WTC11 (cell line): ENCODE measurements at regions not wholly inside any gene's neighbourhood (a gene's known extent, or its start where the extent isn't known, plus 50 kb on each side); places are given as distances from the start of the nearest gene placed in this dataset.

Source experiments
- ATF1 ChIP-seq: sonication (generic); formaldehyde crosslinking; IDR thresholded peaks from 2 replicates; pipeline ENCODE4 v1.8.1; 2023; ENCODE audit warnings: mild to moderate bottlenecking, moderate library complexity, missing genetic modification reagents
- EMX1 ChIP-seq: fragments of 250-450 bp; sonication (Bioruptor Pico); IDR thresholded peaks from 2 replicates; pipeline ENCODE4 v1.8.0; 2021; ENCODE audit warnings: mild to moderate bottlenecking
- ETV6 ChIP-seq: sonication (generic); formaldehyde crosslinking; IDR thresholded peaks from 2 replicates; pipeline ENCODE4 v1.8.1; 2022; ENCODE audit warnings: mild to moderate bottlenecking, missing genetic modification reagents
- NR2C2 ChIP-seq: sonication (generic); formaldehyde crosslinking; IDR thresholded peaks from 2 replicates; pipeline ENCODE4 v1.8.0; 2022; ENCODE audit warnings: mild to moderate bottlenecking, missing genetic modification reagents
- SP1 ChIP-seq: sonication (generic); formaldehyde crosslinking; conservative IDR thresholded peaks from 2 replicates; pipeline ENCODE4 v1.8.1; 2022; ENCODE audit warnings: missing genetic modification reagents
- TEAD1 ChIP-seq: sonication (generic); formaldehyde crosslinking; IDR thresholded peaks from 2 replicates; pipeline ENCODE4 v1.8.0; 2022; ENCODE audit warnings: mild to moderate bottlenecking, missing genetic modification reagents
- ZNF232 ChIP-seq: sonication (generic); formaldehyde crosslinking; IDR thresholded peaks from 2 replicates; pipeline ENCODE4 v1.8.0; 2022; ENCODE audit warnings: mild to moderate bottlenecking, missing genetic modification reagents
- ZNF423 ChIP-seq: fragments of 250-450 bp; sonication (Bioruptor Pico); IDR thresholded peaks from 2 replicates; pipeline ENCODE4 v2.1.2; 2022; ENCODE audit warnings: mild to moderate bottlenecking, moderate library complexity
- TF ChIP-seq, protein P1 (sequence below): sonication (generic); formaldehyde crosslinking; conservative IDR thresholded peaks from 2 replicates; pipeline ENCODE4 v1.8.1; 2022; ENCODE audit warnings: mild to moderate bottlenecking, missing genetic modification reagents
- TF ChIP-seq, protein P2 (sequence below): fragments of 200-600 bp; IDR thresholded peaks from 2 replicates; pipeline ENCODE4 v1.8.0; 2022; ENCODE audit warnings: antibody characterized with exemption
- TF ChIP-seq, protein P3 (sequence below): sonication (generic); formaldehyde crosslinking; IDR thresholded peaks from 2 replicates; pipeline ENCODE4 v1.8.1; 2022; ENCODE audit warnings: mild to moderate bottlenecking, missing genetic modification reagents, moderate library complexity, borderline replicate concordance
- TF ChIP-seq, protein P4 (sequence below): sonication (generic); formaldehyde crosslinking; IDR thresholded peaks from 2 replicates; pipeline ENCODE4 v1.8.0; 2022; ENCODE audit warnings: mild to moderate bottlenecking, missing genetic modification reagents

DNA sequence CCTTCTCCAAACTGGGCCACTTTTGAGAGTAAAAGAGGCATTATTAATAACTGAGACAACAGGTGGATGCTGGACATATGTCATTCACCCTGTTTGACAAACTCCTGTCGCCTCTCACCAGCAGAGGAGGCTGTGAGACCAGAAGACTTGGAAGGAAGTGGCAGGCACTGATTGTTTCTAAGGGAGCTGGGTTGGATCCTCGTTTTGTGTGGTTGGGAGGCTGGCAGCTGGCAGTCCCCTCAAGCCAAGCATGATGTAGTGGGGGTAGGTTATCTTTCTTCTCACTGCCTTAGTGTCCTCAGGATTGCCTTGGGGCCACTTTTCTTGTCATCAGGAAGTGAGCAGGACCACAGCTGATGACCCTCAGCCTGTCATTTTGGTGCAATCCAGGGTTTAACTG lies 86.5 kb upstream of the KCNJ15 start:
- TF ChIP-seq ZNF423 (CRISPR knock-in tag) (no peak), EMX1 (CRISPR knock-in tag) (no peak), TEAD1 (no peak), SP1 (CRISPR knock-in tag) (no peak), ETV6 (CRISPR knock-in tag) (no peak), NR2C2 (no peak), ATF1 (CRISPR knock-in tag) (no peak), ZNF232 (CRISPR knock-in tag) (no peak)
- TF ChIP-seq, protein P1, sequence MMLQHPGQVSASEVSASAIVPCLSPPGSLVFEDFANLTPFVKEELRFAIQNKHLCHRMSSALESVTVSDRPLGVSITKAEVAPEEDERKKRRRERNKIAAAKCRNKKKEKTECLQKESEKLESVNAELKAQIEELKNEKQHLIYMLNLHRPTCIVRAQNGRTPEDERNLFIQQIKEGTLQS (CRISPR knock-in tag) = no peak
- TF ChIP-seq, protein P2, sequence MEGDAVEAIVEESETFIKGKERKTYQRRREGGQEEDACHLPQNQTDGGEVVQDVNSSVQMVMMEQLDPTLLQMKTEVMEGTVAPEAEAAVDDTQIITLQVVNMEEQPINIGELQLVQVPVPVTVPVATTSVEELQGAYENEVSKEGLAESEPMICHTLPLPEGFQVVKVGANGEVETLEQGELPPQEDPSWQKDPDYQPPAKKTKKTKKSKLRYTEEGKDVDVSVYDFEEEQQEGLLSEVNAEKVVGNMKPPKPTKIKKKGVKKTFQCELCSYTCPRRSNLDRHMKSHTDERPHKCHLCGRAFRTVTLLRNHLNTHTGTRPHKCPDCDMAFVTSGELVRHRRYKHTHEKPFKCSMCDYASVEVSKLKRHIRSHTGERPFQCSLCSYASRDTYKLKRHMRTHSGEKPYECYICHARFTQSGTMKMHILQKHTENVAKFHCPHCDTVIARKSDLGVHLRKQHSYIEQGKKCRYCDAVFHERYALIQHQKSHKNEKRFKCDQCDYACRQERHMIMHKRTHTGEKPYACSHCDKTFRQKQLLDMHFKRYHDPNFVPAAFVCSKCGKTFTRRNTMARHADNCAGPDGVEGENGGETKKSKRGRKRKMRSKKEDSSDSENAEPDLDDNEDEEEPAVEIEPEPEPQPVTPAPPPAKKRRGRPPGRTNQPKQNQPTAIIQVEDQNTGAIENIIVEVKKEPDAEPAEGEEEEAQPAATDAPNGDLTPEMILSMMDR = no peak; the same call in 1 of the 2 replicates
- TF ChIP-seq, protein P3, sequence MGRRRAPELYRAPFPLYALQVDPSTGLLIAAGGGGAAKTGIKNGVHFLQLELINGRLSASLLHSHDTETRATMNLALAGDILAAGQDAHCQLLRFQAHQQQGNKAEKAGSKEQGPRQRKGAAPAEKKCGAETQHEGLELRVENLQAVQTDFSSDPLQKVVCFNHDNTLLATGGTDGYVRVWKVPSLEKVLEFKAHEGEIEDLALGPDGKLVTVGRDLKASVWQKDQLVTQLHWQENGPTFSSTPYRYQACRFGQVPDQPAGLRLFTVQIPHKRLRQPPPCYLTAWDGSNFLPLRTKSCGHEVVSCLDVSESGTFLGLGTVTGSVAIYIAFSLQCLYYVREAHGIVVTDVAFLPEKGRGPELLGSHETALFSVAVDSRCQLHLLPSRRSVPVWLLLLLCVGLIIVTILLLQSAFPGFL (CRISPR knock-in tag) = no peak
- TF ChIP-seq, protein P4, sequence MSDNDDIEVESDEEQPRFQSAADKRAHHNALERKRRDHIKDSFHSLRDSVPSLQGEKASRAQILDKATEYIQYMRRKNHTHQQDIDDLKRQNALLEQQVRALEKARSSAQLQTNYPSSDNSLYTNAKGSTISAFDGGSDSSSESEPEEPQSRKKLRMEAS (CRISPR knock-in tag) = no peak
